ENCODE measurements at regions not wholly inside any gene's neighbourhood (a gene's known extent, or its start where the extent isn't known, plus 50 kb on each side); places are given as distances from the start of the nearest gene placed in this dataset.

DNA sequence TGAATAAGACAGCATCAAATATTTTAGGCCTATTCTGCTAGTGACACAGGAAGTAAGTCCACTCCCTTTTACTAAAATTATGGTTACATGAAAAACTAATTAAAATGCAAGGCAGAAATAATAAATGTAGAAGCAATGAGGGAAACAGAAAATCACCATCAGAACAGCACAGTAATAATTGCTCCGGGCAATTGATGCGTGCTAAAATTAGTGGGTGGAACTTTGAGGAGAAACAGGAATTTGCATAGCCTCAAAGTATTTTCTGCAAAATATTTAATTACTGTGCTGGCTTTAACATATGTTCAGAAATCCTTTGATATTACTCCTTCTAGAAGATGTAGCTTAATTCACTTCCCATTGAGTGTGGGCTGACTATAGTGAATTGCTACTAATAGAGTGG is 654.3 kb upstream of the RAB6C start:
- DNase-seq (ENCODE audit: low read depth, low spot score), result no peak
- no peak overlapping the region for H3K4me3 ChIP-seq (ENCODE audit: low read depth, low read length)
- ChIA-PET POLR2A (no interaction called here), CTCF (no interaction called here)
- TF ChIP-seq, protein P1, sequence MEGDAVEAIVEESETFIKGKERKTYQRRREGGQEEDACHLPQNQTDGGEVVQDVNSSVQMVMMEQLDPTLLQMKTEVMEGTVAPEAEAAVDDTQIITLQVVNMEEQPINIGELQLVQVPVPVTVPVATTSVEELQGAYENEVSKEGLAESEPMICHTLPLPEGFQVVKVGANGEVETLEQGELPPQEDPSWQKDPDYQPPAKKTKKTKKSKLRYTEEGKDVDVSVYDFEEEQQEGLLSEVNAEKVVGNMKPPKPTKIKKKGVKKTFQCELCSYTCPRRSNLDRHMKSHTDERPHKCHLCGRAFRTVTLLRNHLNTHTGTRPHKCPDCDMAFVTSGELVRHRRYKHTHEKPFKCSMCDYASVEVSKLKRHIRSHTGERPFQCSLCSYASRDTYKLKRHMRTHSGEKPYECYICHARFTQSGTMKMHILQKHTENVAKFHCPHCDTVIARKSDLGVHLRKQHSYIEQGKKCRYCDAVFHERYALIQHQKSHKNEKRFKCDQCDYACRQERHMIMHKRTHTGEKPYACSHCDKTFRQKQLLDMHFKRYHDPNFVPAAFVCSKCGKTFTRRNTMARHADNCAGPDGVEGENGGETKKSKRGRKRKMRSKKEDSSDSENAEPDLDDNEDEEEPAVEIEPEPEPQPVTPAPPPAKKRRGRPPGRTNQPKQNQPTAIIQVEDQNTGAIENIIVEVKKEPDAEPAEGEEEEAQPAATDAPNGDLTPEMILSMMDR (IDR thresholded peaks at IDR 0.05; ENCODE audit: insufficient read depth, low read length, missing control alignments), result no peak

DNA sequence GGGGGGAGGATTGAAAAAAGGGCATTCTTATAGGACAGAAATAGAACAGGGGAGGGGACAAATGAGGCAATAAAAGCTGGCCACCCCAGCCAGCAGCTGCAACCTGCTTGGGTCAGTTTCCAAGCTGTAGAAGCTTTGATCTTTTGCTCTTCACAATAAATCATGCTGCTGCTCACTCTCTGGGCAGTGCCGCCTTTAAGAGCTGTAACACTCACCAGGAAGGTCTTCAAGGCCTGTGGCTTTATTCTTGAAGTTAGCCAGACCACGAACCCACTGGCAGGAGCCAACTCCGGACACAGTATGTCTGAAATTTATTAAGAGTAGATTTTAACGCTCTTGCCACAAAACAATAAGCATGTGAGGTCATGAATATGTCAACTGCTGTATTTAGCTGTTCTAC is 649.9 kb upstream of the RAB6C start:
- H3K4me3 ChIP-seq (ENCODE audit: low read depth, low read length), result no peak overlapping the region
- TF ChIP-seq, protein P1 (IDR thresholded peaks at IDR 0.05; ENCODE audit: insufficient read depth, low read length, missing control alignments), result no peak
- DNase-seq (ENCODE audit: low read depth, low spot score), result no peak
- ChIA-PET CTCF (no interaction called here), POLR2A (no interaction called here)

DNA sequence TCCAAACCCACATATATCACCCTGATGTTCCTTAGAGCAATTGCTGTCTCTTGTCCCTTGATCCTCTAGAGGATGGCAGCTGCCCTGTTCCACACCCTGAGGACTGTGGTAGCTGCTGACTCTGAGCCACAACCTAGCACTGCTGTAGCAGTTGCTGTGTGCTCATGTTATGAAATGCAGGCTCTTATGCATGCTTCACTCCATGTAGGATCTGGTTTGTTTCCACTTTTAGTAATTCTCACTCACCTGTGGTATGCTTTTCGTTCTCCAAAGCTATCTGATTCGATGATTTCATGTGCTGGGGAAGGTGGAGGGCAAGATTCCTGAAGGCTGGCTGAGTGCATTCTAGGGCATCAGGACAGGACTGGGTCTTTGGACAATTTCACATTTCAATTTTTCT is 649.0 kb upstream of the RAB6C start:
- POLR2A ChIA-PET, result no interaction called here
- TF ChIP-seq, protein P1 (IDR thresholded peaks at IDR 0.05; ENCODE audit: insufficient read depth, low read length, missing control alignments), result no peak
- H3K4me3 ChIP-seq (ENCODE audit: low read depth, low read length), result no peak overlapping the region
- CTCF ChIA-PET, result no interaction called here
- DNase-seq (ENCODE audit: low read depth, low spot score), result no peak

DNA sequence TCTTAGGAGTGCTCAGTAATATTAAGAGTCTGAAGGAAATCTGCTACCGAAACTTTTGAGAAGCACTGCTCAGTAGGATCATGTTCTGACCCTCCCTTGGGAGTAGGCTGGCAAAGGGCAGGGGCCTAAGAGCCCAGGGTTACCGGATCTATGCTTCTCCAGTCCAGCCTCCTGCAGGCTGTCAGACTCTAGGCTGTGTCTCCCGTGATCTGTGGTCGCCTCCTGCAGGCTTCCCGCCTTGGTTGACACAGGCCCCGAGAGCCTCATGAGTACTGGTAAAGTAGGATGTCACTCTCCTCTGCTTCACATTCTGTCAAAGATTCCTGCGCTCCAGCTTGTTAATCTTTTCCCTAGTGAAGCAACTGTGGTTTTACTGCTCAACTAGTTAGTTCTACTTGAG is 647.8 kb upstream of the RAB6C start:
- DNase-seq (ENCODE audit: low read depth, low spot score), result no peak
- TF ChIP-seq, protein P1 (IDR thresholded peaks at IDR 0.05; ENCODE audit: insufficient read depth, low read length, missing control alignments), result no peak
- POLR2A ChIA-PET, result no interaction called here
- no peak overlapping the region for H3K4me3 ChIP-seq (ENCODE audit: low read depth, low read length)
- CTCF ChIA-PET, result no interaction called here

DNA sequence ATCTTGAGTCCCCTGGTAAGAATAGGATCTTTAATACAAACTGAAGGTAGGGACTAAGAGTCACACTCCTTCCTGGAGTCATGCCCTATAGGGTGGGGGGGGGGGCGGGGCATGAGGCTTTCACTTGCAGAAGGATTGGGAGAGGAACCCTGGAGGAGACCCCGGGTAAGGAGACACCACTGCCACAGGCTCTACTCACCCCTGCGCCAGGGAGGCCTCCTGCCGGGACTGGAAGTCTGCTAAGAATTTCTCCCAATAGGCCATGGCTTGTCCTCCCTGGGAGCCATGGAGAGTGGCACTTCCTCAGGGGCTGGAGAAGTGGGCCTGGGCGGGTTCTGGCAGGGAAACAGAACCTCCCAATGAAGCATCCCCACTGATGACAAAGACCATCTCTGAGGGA is 645.3 kb upstream of the RAB6C start:
- no peak for DNase-seq (ENCODE audit: low read depth, low spot score)
- CTCF ChIA-PET, result no interaction called here
- TF ChIP-seq, protein P1 (IDR thresholded peaks at IDR 0.05; ENCODE audit: insufficient read depth, low read length, missing control alignments), result no peak
- H3K4me3 ChIP-seq (ENCODE audit: low read depth, low read length), result no peak overlapping the region
- POLR2A ChIA-PET, result no interaction called here

DNA sequence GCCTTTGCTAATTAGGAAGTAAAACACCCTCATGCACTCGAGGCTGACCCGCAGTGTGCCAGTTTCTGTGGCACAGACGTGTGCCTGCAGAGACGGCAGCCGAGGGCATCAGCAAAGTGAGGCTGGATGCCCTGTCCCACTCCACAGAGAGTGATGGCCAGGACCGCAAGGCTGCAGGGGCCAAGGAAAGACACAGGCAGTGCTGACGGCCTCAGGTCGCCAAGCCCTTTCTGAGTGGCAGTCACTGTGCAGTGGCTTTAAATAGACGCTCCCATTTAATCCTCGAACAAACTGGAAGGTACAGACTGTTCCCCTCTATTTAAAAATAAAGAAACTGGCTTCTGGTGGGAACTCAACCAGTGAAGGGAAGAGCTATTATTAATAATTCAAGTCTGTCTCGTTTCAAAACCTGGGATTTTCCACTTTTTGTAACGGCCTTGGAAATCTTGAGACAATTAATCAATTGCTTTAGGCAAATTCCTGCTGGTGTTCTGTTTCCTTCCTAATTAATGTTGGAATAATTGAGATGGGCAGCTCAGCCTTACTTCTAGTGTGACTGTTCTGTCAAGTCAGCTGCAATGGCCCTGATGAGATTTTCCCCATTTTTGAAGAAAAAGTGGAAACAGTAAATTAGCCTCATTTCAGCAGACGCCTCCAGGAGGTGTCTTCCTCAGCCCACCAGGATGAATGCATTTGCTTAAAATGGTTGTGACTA is 644.6 kb upstream of the RAB6C start:
- CTCF ChIA-PET, result no interaction called here
- TF ChIP-seq, protein P1 (IDR thresholded peaks at IDR 0.05; ENCODE audit: insufficient read depth, low read length, missing control alignments), result no peak

More for the DNA sequence above, 644.6 kb upstream of the RAB6C start:
- no peak for DNase-seq (ENCODE audit: low read depth, low spot score)
- POLR2A ChIA-PET, result no interaction called here
- no peak overlapping the region for H3K4me3 ChIP-seq (ENCODE audit: low read depth, low read length)

Measured in AG04449 (cell line).